H1 (cell line): ENCODE measurements at regions not wholly inside any gene's neighbourhood (a gene's known extent, or its start where the extent isn't known, plus 50 kb on each side); places are given as distances from the start of the nearest gene placed in this dataset.

Experiments used
- EZH2 ChIP-seq: fragments of 200-600 bp; sonication (generic); IDR thresholded peaks from 2 replicates; pipeline ENCODE4 v1.7.1; 2012; ENCODE audit warnings: low read depth, mild to moderate bottlenecking, moderate library complexity, low read length, inconsistent platforms; ENCODE audit not compliant: severe bottlenecking
- HDAC2 ChIP-seq, 2 experiments: fragments of 300-600 bp in 1 of 2; sonication (generic) in 1 of 2; IDR thresholded peaks; 2 replicates each; pipeline ENCODE4 v1.6.1; 2011 to 2012; ENCODE audit warnings: low read depth in 2 of 2, low read length in 2 of 2, mild to moderate bottlenecking in 2 of 2, moderate library complexity in 2 of 2, borderline replicate concordance in 1 of 2, inconsistent platforms in 1 of 2
- POLR2AphosphoS5 ChIP-seq: IDR thresholded peaks from 2 replicates; pipeline ENCODE4 v1.6.1; 2011; ENCODE audit warnings: low read depth, low read length
- SRF ChIP-seq: IDR thresholded peaks from 2 replicates; pipeline ENCODE4 v1.6.1; 2011; ENCODE audit warnings: mild to moderate bottlenecking, low read depth, low read length, moderate library complexity
- TF ChIP-seq, protein P1 (sequence below): IDR thresholded peaks from 2 replicates; pipeline ENCODE4 v1.6.1; 2012; ENCODE audit warnings: inconsistent platforms

DNA sequence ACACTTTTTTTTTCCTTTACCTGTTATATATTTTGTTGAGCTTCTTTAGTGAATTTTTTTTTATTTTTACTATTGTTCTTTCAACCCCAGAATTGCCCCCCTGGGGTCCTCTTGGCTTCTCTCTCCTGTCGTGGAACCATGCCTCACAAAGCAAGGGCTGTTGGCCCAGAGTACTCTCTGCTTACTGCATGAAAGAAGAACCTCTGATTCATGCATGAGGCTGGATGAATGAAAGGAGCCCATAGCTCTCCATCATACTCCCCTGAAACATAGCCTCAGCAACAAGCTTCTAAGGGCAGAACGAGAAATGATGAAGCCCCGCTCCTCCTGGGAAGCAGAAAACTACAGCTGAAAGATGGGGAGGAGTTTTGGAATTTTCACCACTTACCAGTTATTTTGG is 1441.0 kb downstream of the BRINP3 start:
- TF ChIP-seq SRF (no peak), POLR2AphosphoS5 (no peak), EZH2 (no peak), HDAC2 (IDR thresholded peaks at IDR 0.05; ENCODE audit: borderline replicate concordance in 1 of 2, low read depth in 2 of 2, low read length in 2 of 2) (no peak)
- TF ChIP-seq, protein P1, sequence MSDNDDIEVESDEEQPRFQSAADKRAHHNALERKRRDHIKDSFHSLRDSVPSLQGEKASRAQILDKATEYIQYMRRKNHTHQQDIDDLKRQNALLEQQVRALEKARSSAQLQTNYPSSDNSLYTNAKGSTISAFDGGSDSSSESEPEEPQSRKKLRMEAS, result no peak
